Natural killer cell treated with Interleukin-12 subunit alpha and Interleukin-12 subunit beta and Interleukin-15 and Interleukin-18, amount 100 ng/mL, for 72 hours (primary cell): ENCODE measurements at regions not wholly inside any gene's neighbourhood (a gene's known extent, or its start where the extent isn't known, plus 50 kb on each side); places are given as distances from the start of the nearest gene placed in this dataset.
"Not testable (repeated sequence)": the region's sequence is repeated elsewhere in the genome, so short reads cannot be mapped to it uniquely, and the experiment has no call there.

Source experiments
- ATAC-seq, 2 donors: fragments of 150-1000 bp; cut with Tn5 transposase in 1 of 2; sonication (Bioruptor Pico), chemical (Tn5 transposase) in 1 of 2; 2 replicates each; pipeline ENCODE4 v1.10.0; 2021
- DNase-seq: peaks from one replicate; pipeline ENCODE4 v3.0.0; 2022; ENCODE audit warnings: low spot score
- H3K27ac Mint-ChIP-seq, 2 donors: 1 replicate in 1 of 2; 2 replicates in 1 of 2; pipeline ENCODE4 v1.8.0; 2022; ENCODE audit warnings: mixed read lengths in 2 of 2, mild to moderate bottlenecking in 1 of 2, moderate library complexity in 1 of 2
- H3K27me3 Mint-ChIP-seq, 2 donors: 1 replicate in 1 of 2; 2 replicates in 1 of 2; pipeline ENCODE4 v1.8.0; 2022; ENCODE audit warnings: mixed read lengths in 2 of 2
- H3K36me3 Mint-ChIP-seq: one replicate; pipeline ENCODE4 v1.8.0; 2022; ENCODE audit warnings: mixed read lengths
- H3K4me1 Mint-ChIP-seq, 2 donors: 1 replicate in 1 of 2; 2 replicates in 1 of 2; pipeline ENCODE4 v1.8.0; 2022; ENCODE audit warnings: low read depth in 2 of 2, mixed read lengths in 2 of 2, mild to moderate bottlenecking in 1 of 2
- H3K4me3 Mint-ChIP-seq: one replicate; pipeline ENCODE4 v1.8.0; 2022; ENCODE audit warnings: mixed read lengths
- H3K9me3 Mint-ChIP-seq: 2 replicates; pipeline ENCODE4 v1.8.0; 2022; ENCODE audit warnings: mixed read lengths

DNA sequence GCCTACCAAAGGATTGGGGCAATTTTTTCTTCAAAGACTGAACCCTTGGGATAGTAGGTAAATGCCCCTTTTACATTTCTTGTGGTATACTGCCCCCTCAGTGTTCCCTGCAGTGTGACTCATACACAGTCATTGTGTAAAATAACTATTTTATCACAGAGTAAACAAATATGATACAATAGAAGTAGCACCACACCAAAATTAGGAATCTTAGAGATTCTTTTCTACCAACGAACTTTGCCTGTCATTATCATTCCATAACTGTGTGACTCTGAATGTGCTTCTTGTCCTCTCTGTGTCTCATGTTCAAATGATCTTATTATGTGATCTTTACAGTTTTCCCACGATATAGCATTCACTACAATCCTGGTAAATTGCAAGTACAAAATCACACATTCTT, 517.0 kb downstream of the ZIC3 start:
- no peak overlapping the region for H3K4me3 Mint-ChIP-seq
- H3K27me3 Mint-ChIP-seq, result peaks cover 0 to 5% of the 10 kb centered on the region in 2 donors
- H3K9me3 Mint-ChIP-seq, result no peaks in the 10 kb centered on the region
- no peaks in the 10 kb centered on the region for H3K36me3 Mint-ChIP-seq
- no peak for DNase-seq
- H3K27ac Mint-ChIP-seq, result no peak overlapping the region
- no peak for ATAC-seq
- H3K4me1 Mint-ChIP-seq, result no peaks in the 10 kb centered on the region

- H3K4me1 Mint-ChIP-seq, H3K27me3 Mint-ChIP-seq, H3K27ac Mint-ChIP-seq, H3K36me3 Mint-ChIP-seq, ATAC-seq, DNase-seq, H3K9me3 Mint-ChIP-seq, H3K4me3 Mint-ChIP-seq: not testable (repeated sequence)
Observed at GRCh38 chrX:138110910-138111309, 545.0 kb downstream of the ZIC3 start.

DNA sequence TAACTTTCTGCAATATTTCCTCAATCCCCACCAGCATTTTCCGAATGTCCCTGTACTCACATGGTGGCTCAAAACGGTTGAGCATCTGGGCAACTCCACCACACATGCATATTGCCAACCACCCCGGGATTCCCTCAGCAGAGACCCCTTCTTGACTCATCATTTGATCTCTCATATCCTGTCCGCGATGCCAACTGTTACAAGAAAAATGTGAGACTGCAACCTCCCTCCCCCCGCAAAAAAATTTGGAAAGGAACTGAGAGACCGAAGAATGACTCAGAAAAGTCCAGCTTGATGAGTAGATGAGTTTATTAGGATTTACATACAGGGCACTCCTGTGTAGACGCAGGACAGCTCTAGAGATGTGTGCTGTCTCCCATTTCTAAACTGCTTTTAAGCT, 561.4 kb downstream of the ZIC3 start:
- Mint-ChIP-seq H3K27ac (no peak overlapping the region), H3K9me3 (no peaks in the 10 kb centered on the region), H3K27me3 (peaks cover 0 to 14% of the 10 kb centered on the region in 2 donors), H3K4me1 (no peaks in the 10 kb centered on the region), H3K36me3 (no peaks in the 10 kb centered on the region), H3K4me3 (no peak overlapping the region)
- DNase-seq (no peak), ATAC-seq (no peak)

DNA sequence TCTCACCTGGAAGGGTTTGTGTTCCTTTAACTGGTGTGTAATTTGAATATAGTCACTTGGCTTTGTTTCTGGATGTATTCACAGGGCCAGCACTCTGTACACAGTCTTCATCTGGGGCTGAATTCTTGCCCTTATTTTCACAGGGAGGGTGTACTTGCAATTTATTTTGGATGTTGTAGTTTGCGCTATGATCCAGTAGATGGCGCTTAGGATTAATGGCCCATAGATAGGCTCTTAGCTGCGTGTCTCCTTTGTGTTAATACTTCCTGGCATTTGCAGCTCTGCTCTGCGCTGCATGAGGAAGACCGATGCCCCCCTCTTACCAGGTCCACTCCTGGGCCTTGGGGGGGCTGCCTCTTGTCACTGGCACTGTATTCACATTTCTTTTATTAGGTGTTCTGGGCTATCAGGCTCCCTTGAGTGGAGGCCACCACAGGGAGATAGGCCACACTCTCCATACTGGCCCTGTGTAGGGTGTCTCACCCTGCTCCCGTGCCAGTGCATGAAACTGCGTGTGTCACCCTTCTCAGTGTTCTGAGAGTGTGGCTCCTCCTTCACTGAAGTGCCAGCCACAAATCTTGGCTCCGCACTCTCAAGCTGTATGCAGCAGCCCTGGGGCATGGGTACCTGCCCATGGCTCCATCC, 562.2 kb downstream of the ZIC3 start:
- no peak overlapping the region for H3K4me3 Mint-ChIP-seq
- ATAC-seq (peak in 1 of 2 donors; percentile 70), DNase-seq (no peak)
- H3K36me3 Mint-ChIP-seq, result no peaks in the 10 kb centered on the region
- H3K27ac Mint-ChIP-seq, result no peak overlapping the region
- no peaks in the 10 kb centered on the region for H3K9me3 Mint-ChIP-seq
- H3K27me3 Mint-ChIP-seq, result peaks cover 0 to 11% of the 10 kb centered on the region in 2 donors
- no peaks in the 10 kb centered on the region for H3K4me1 Mint-ChIP-seq

DNA sequence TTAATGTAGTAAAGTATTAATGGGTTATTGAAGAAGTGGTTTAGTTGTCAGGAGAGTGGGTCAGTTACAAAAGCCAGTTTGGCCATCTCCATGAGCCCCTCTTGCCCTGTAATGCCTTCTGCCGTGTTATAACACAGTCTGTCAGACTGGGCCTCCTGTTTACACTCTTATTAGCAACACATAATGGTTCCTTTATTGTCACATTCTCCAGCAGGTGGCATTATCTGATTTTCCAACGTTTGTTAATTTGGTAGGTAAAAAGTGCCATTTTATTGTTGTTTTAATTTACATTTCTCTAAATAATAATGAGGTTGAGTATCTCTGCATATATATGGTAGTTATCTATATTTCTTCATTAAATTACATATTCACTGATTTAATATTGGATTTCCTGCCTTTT, 560.8 kb downstream of the FGF13 start:
- H3K9me3 Mint-ChIP-seq, result no peaks in the 10 kb centered on the region
- H3K4me3 Mint-ChIP-seq, result no peak overlapping the region
- ATAC-seq (no peak), DNase-seq (no peak)
- H3K4me1 Mint-ChIP-seq, result no peaks in the 10 kb centered on the region
- H3K27ac Mint-ChIP-seq, result no peak overlapping the region
- H3K27me3 Mint-ChIP-seq, result peaks cover 0 to 3% of the 10 kb centered on the region in 2 donors
- no peaks in the 10 kb centered on the region for H3K36me3 Mint-ChIP-seq

DNA sequence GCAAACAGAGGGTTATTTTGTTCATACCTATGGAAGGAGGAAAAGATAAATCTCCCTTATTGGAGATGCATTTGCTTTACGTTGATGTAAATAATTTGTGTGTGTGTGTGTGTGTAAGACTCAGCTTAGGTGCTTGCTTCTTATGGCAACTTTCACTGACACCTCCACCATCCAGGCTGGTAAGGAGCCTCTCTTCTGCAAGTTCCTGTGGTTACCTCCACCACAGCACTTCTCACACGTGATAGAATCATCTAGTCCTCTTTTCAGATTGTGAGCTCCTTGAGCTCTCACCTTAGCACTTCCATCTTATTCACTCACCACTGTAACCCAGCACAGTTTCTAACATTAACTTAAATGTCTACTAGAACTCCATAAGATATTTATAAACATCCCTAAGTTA, 553.7 kb downstream of the FGF13 start:
- ATAC-seq (no peak), DNase-seq (no peak)
- no peaks in the 10 kb centered on the region for H3K36me3 Mint-ChIP-seq
- no peak overlapping the region for H3K27ac Mint-ChIP-seq
- H3K4me3 Mint-ChIP-seq, result no peak overlapping the region
- peaks cover 0 to 6% of the 10 kb centered on the region in 2 donors for H3K27me3 Mint-ChIP-seq
- H3K4me1 Mint-ChIP-seq, result no peaks in the 10 kb centered on the region
- no peaks in the 10 kb centered on the region for H3K9me3 Mint-ChIP-seq

DNA sequence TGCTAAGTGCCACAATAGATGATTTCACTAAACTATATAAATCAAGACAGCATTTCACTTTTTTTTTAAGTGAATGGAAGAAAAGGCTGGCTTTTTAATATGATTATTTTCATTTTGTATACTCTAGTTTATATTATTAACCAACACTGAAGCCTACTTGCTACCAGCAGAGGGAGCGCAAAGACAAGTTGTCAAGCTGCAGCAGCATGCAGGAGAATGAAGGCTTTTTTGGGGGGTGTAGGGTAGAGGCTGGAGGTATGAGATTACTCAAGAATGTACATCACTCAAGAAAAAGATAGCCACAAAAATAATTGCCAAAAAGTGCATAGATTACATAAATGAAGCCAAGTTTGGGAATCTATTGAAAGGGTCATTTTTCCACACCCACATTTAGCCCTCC, 519.5 kb downstream of the FGF13 start:
- Mint-ChIP-seq H3K27me3 (peaks cover 0 to 2% of the 10 kb centered on the region in 2 donors), H3K9me3 (no peaks in the 10 kb centered on the region), H3K4me1 (no peaks in the 10 kb centered on the region), H3K4me3 (no peak overlapping the region), H3K27ac (no peak overlapping the region), H3K36me3 (no peaks in the 10 kb centered on the region)
- ATAC-seq (no peak), DNase-seq (no peak)

- no peak overlapping the region for H3K4me3 Mint-ChIP-seq
- peaks cover 5% of the 10 kb centered on the region for H3K9me3 Mint-ChIP-seq
- peaks cover 0 to 3% of the 10 kb centered on the region in 2 donors for H3K27me3 Mint-ChIP-seq
- no peak for DNase-seq
- no peak for ATAC-seq
- no peak overlapping the region for H3K27ac Mint-ChIP-seq
- no peaks in the 10 kb centered on the region for H3K36me3 Mint-ChIP-seq
- H3K4me1 Mint-ChIP-seq, result no peaks in the 10 kb centered on the region
Observed at GRCh38 chrX:138229718-138230117, 481.8 kb downstream of the FGF13 start.

DNA sequence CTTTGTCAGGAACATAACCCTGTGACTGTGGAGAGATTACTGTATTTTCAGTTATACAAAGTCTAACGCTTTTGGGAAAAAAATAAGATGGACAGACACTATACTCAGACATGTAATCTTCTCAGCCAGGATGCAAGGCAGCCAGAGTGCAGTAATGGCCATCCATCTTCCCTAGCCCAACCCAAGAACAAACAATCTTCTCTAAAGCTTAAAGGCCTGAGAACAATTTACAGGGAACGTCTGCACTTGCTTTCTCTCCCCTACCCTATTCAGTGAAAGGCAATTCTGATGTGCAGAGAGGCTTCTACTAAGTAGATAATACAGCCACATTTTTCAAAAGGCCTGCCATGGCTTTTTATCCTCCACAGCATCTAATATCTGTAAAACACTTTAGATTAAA, 471.3 kb downstream of the FGF13 start:
- no peaks in the 10 kb centered on the region for H3K9me3 Mint-ChIP-seq
- no peak for ATAC-seq
- H3K36me3 Mint-ChIP-seq, result no peaks in the 10 kb centered on the region
- no peaks in the 10 kb centered on the region for H3K4me1 Mint-ChIP-seq
- H3K27me3 Mint-ChIP-seq, result no peaks in the 10 kb centered on the region
- no peak overlapping the region for H3K4me3 Mint-ChIP-seq
- no peak for DNase-seq
- H3K27ac Mint-ChIP-seq, result no peak overlapping the region

GRCh38 chrX:138254001-138254400, 457.5 kb downstream of the FGF13 start:
- DNase-seq, result no peak
- H3K9me3 Mint-ChIP-seq, result peaks cover under 1% of the 10 kb centered on the region
- peaks cover 0 to 2% of the 10 kb centered on the region in 2 donors for H3K27me3 Mint-ChIP-seq
- no peak overlapping the region for H3K27ac Mint-ChIP-seq
- H3K4me1 Mint-ChIP-seq, result no peaks in the 10 kb centered on the region
- no peaks in the 10 kb centered on the region for H3K36me3 Mint-ChIP-seq
- H3K4me3 Mint-ChIP-seq, result no peak overlapping the region
- ATAC-seq, result no peak

- no peaks in the 10 kb centered on the region for H3K36me3 Mint-ChIP-seq
- H3K9me3 Mint-ChIP-seq, result no peaks in the 10 kb centered on the region
- H3K4me1 Mint-ChIP-seq, result no peaks in the 10 kb centered on the region
- DNase-seq, result no peak
- H3K27ac Mint-ChIP-seq, result no peak overlapping the region
- ATAC-seq, result no peak
- H3K4me3 Mint-ChIP-seq, result no peak overlapping the region
- peaks cover 0 to 12% of the 10 kb centered on the region in 2 donors for H3K27me3 Mint-ChIP-seq
Observed at GRCh38 chrX:138255373-138255772, 456.1 kb downstream of the FGF13 start.

GRCh38 chrX:138264095-138264494, 447.4 kb downstream of the FGF13 start:
- not testable (repeated sequence) for ATAC-seq, H3K36me3 Mint-ChIP-seq, H3K4me3 Mint-ChIP-seq

GRCh38 chrX:138270931-138271330, 440.6 kb downstream of the FGF13 start:
- H3K27ac Mint-ChIP-seq, result no peak overlapping the region
- DNase-seq (no peak), ATAC-seq (no peak)
- no peaks in the 10 kb centered on the region for H3K36me3 Mint-ChIP-seq
- no peaks in the 10 kb centered on the region for H3K4me1 Mint-ChIP-seq
- peaks cover 0 to 7% of the 10 kb centered on the region in 2 donors for H3K27me3 Mint-ChIP-seq
- H3K4me3 Mint-ChIP-seq, result no peak overlapping the region
- peaks cover 6% of the 10 kb centered on the region for H3K9me3 Mint-ChIP-seq

More at GRCh38 chrX:138264095-138264494, 447.4 kb downstream of the FGF13 start:
- H3K27ac Mint-ChIP-seq, DNase-seq, H3K9me3 Mint-ChIP-seq, H3K4me1 Mint-ChIP-seq: not testable (repeated sequence)
- H3K27me3 Mint-ChIP-seq, result peaks cover 0 to 27% of the 10 kb centered on the region in 2 donors

- H3K27ac Mint-ChIP-seq, H3K27me3 Mint-ChIP-seq, DNase-seq, H3K4me3 Mint-ChIP-seq, H3K36me3 Mint-ChIP-seq, H3K4me1 Mint-ChIP-seq, ATAC-seq, H3K9me3 Mint-ChIP-seq: not testable (repeated sequence)
Observed at GRCh38 chrX:138282598-138283150, 428.8 kb downstream of the FGF13 start.
